ENCODE measurements at regions not wholly inside any gene's neighbourhood (a gene's known extent, or its start where the extent isn't known, plus 50 kb on each side); places are given as distances from the start of the nearest gene placed in this dataset.
"Not testable (repeated sequence)": the region's sequence is repeated elsewhere in the genome, so short reads cannot be mapped to it uniquely, and the experiment has no call there.

DNA sequence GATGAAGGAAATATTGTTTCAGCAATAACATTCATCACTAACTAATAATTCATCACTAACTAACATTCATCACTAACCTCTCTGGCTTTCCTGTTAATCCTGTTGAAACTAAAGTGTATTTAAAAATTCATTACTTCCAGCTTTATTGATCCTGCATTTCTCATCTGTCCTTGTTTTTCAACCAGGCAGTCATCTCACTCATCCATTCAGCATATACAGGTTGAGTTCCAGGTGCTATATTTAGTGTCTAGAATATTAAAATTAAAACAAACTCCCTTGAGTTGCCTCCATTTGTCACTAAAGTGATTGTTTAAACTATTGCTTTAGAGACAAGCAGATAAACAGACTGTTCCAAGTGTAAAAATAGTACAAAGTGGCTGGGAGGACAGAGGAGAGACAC, 58.1 kb downstream of the ATXN7L3B start:
- no peak for DNase-seq (ENCODE audit: low spot score)
- TF ChIP-seq, protein P1, sequence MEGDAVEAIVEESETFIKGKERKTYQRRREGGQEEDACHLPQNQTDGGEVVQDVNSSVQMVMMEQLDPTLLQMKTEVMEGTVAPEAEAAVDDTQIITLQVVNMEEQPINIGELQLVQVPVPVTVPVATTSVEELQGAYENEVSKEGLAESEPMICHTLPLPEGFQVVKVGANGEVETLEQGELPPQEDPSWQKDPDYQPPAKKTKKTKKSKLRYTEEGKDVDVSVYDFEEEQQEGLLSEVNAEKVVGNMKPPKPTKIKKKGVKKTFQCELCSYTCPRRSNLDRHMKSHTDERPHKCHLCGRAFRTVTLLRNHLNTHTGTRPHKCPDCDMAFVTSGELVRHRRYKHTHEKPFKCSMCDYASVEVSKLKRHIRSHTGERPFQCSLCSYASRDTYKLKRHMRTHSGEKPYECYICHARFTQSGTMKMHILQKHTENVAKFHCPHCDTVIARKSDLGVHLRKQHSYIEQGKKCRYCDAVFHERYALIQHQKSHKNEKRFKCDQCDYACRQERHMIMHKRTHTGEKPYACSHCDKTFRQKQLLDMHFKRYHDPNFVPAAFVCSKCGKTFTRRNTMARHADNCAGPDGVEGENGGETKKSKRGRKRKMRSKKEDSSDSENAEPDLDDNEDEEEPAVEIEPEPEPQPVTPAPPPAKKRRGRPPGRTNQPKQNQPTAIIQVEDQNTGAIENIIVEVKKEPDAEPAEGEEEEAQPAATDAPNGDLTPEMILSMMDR (IDR thresholded peaks at IDR 0.05): no peak
- no peak for ATAC-seq (ENCODE audit: low FRiP score)

DNA sequence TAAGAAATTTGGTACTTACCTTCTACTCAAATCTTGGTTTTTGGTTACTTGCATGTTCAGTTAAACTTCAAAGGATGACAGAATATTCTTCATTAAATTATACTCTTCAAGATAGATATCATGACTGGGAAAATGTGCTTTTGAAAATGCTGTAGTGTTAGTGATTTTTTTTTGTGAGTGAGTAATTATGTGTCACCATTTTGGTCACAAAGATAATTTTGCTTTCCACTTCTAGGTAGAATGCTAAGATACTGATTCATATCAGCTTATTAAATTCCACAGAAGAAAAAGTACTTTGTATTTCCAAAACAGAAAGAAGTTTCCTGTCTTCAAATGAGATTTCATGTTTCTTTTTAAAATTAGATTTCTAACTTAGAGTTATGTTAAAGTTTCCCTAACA, 61.2 kb downstream of the ATXN7L3B start:
- TF ChIP-seq, protein P1 (IDR thresholded peaks at IDR 0.05): no peak
- ATAC-seq (ENCODE audit: low FRiP score) (no peak), DNase-seq (ENCODE audit: low spot score) (no peak)

DNA sequence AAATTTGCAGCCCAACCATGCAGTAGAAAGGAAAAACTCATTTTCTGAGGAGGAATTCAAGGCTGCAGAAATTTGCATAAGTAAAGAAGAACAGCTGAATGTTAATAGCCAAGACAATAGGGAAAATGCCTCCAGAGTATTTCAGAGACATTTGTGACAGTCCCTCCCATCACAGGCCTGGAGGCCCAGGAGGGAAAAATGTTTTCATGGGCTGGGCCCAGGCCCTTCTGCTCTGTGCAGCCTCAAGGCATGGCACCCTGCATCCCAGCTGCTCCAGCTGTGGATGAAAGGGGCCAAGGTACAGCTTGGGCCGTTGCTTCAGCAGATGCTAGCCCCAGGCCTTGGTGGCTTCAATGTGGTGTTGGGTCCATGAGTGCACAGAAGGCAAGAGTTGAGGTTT, 62.3 kb downstream of the ATXN7L3B start:
- TF ChIP-seq, protein P1 (IDR thresholded peaks at IDR 0.05): no peak
- ATAC-seq (ENCODE audit: low FRiP score) (no peak), DNase-seq (ENCODE audit: low spot score) (no peak)

DNA sequence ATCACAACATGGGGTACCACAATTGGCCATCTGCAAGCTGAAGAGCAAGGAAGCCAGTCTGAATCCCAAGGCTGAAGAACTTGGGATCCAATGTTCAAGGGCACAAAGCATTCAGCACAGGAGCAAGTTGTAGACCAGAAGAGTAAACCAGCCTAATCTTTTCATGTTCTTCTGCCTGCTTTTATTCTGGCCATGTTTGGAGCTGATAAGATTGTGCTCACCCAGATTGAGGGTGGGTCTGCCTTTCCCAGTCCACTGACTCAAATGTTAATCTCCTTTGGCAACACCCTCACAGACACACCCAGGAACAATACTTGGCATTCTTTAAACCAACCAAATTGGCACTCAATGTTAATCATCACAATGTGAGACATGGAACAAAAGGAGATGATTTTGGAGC, 63.2 kb downstream of the ATXN7L3B start:
- not testable (repeated sequence) for DNase-seq (ENCODE audit: low spot score); ATAC-seq (ENCODE audit: low FRiP score)

DNA sequence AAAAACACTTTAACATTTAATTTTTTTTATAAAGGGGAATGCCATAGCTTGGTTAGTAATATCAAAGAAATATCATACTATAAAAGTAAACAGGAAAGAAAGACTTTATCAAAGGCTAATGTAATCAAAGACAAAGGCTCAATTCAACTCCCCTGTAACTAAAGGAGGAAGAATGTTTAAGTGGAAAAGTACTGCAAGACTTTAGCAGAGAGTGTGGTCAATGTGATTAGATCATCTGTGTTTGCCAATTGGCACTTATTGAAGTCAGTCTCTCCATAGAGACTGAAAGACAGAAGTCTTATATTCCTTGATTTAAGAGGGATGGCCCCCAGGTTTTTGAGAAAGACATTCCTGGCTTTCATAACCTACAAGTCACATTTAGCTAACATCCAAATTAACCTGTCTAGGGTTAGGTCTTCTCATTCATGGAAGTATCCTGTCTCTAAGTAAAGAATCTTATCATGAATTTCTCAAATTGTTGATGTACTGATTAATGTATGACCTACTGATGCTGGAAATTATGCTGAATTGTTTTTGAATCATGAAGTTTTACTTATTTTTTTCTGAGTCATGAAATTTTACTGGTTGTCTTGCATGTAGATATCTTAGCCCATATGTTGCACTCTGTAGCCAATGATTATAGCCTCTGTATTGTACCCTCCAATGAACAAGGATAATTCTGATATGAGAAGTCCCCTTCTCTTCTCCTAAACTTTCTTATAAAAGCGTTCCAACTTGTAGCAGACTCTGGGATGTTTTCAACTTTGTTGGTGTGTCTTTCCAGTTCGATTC, 65.4 kb downstream of the ATXN7L3B start:
- no peak for ATAC-seq (ENCODE audit: low FRiP score)
- TF ChIP-seq, protein P1 (IDR thresholded peaks at IDR 0.05): no peak

DNA sequence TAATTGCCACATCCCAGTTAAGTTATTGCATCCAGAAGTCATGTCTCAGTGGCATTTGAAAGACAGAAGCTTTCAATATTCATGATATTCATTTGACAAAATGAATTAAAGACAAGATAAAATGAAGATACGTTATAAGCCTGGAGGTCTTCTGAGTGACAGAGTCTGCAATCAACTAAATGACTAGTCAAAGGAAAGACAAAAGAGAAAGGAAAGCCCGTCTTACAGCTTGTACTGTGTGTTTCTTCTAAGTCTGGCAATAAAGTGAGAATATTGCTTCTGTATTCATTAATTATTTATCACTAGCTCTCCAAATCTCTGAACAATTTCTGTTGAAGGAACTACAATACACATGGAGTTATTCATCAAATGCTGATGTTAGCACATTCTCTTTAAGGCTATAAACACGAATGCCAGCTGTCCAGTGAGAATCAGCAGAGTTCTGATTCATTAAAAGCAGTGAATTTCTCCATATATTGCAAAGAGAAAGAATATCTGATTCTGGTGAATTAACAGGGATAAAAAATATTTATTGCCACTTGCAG, 70.7 kb downstream of the ATXN7L3B start:
- DNase-seq (ENCODE audit: low spot score) (no peak), ATAC-seq (ENCODE audit: low FRiP score) (no peak)
- TF ChIP-seq, protein P1 (IDR thresholded peaks at IDR 0.05): no peak

More for the DNA sequence above, 65.4 kb downstream of the ATXN7L3B start:
- no peak for DNase-seq (ENCODE audit: low spot score)

DNA sequence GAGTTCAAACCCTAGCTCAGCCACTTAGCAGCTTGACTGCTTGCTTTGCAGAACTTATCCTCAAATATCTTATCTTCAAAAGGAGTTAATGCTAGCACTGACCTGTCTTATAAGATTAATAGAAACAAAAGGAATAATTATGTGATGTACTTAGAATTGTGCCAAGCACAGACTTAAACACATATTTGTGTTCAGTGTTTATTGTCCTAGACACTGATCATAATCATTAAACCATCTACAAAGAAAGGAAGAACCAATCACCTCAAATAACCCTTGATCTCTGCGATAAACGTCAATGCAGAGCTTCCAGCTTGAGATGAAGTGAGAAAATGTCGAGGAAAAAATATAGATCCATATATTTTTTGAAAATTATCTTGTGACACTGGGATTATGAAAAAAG, 73.1 kb downstream of the ATXN7L3B start:
- no peak for ATAC-seq (ENCODE audit: low FRiP score)
- DNase-seq (ENCODE audit: low spot score): no peak
- TF ChIP-seq, protein P1 (IDR thresholded peaks at IDR 0.05): no peak
